B cell (primary cell): ENCODE measurements at regions not wholly inside any gene's neighbourhood (a gene's known extent, or its start where the extent isn't known, plus 50 kb on each side); places are given as distances from the start of the nearest gene placed in this dataset.

ENCODE experiments used
- EZH2 ChIP-seq: IDR thresholded peaks from 2 replicates; pipeline ENCODE4 v1.6.1; 2012; ENCODE audit warnings: borderline replicate concordance, low read depth, mild to moderate bottlenecking, moderate library complexity, low read length; ENCODE audit not compliant: insufficient read depth, poor library complexity, severe bottlenecking
- TF ChIP-seq, protein P1 (sequence below): fragments of 200-600 bp; IDR thresholded peaks from one replicate; pipeline ENCODE4 v1.8.0; 2022; ENCODE audit warnings: antibody characterized with exemption, mild to moderate bottlenecking

DNA sequence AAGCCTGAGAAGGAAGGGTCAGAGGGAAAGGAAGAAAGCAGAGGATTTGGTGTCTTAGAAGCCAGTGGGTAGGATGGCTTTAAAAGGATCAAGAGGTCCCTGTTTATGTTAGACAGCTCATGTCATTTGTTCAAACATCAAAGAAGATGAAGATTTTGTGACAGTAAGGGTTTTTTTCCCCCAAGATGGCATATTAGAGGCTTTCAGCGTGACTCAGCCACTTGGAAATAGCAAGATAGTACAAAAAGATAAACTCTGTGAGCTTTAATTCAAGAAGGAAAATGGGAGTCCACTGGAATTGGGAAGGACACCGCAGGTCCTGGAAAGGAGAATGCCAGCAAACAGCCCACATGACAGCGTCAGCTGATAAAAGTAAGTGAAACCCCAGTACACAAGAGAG lies 467.1 kb upstream of the THBS1 start:
- TF ChIP-seq, protein P1, sequence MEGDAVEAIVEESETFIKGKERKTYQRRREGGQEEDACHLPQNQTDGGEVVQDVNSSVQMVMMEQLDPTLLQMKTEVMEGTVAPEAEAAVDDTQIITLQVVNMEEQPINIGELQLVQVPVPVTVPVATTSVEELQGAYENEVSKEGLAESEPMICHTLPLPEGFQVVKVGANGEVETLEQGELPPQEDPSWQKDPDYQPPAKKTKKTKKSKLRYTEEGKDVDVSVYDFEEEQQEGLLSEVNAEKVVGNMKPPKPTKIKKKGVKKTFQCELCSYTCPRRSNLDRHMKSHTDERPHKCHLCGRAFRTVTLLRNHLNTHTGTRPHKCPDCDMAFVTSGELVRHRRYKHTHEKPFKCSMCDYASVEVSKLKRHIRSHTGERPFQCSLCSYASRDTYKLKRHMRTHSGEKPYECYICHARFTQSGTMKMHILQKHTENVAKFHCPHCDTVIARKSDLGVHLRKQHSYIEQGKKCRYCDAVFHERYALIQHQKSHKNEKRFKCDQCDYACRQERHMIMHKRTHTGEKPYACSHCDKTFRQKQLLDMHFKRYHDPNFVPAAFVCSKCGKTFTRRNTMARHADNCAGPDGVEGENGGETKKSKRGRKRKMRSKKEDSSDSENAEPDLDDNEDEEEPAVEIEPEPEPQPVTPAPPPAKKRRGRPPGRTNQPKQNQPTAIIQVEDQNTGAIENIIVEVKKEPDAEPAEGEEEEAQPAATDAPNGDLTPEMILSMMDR, result no peak
- no peak for TF ChIP-seq EZH2
